HCT116 (cell line): ENCODE measurements at regions not wholly inside any gene's neighbourhood (a gene's known extent, or its start where the extent isn't known, plus 50 kb on each side); places are given as distances from the start of the nearest gene placed in this dataset.

ENCODE experiments used
- ATAC-seq: fragments of 200-7000 bp; cut with Tn5 transposase; 2 replicates; pipeline ENCODE4 v1.9.1; 2020; ENCODE audit warnings: mild to moderate bottlenecking, moderate library complexity
- BruUV-seq: library from RNA; stranded (reverse); fragments of 400-500 nt; replicated peaks from 2 replicates; lab custom pipeline; 2021; lab: Mats Ljungman, UMichigan
- CTCF ChIA-PET: fragments of 300-600 bp; sonication (Branson Sonifier 250); formaldehyde crosslinking; loops from one replicate; lab custom pipeline; 2021; ENCODE audit warnings: antibody characterized with exemption; lab: Charles Lee
- POLR2A ChIA-PET: fragments of 300-600, 350-600 bp; sonication (Branson Sonifier 250); formaldehyde crosslinking; loops from one replicate; lab custom pipeline; 2021; ENCODE audit warnings: antibody characterized with exemption; lab: Charles Lee
- RAD21 ChIA-PET, 2 experiments: fragments of 300-600 bp; sonication (Branson Sonifier 250); formaldehyde crosslinking; loops; one replicate each; lab custom pipeline; 2023; ENCODE audit warnings: low total read pairs in 2 of 2; ENCODE audit not compliant: uncharacterized antibody in 2 of 2, unreplicated experiment in 2 of 2, low non-redundant PET in 1 of 2; lab: Charles Lee
- DNase-seq: peaks from one replicate; pipeline ENCODE4 v3.0.0-alpha.2; 2010; ENCODE audit warnings: low read depth, low spot score
- H2AFZ ChIP-seq: fragments of 200-600 bp; shearing (Covaris generic), sonication (generic); 2 replicates; pipeline ENCODE4 v1.6.1; 2017; ENCODE audit warnings: low read depth, mixed run types, mixed read lengths, antibody characterized with exemption, low read length; ENCODE audit not compliant: poor library complexity, severe bottlenecking
- H3K27ac ChIP-seq: 2 replicates; pipeline ENCODE4 v1.5.1; 2012; ENCODE audit warnings: low read depth, low read length
- H3K27me3 ChIP-seq: fragments of 200-600 bp; sonication (generic); 2 replicates; pipeline ENCODE4 v1.6.1; 2016; ENCODE audit warnings: mixed run types, low read length, mixed read lengths; ENCODE audit not compliant: insufficient read depth
- H3K36me3 ChIP-seq, 2 experiments: fragments of 200-500 bp in 1 of 2; fragments of 200-600 bp in 1 of 2; sonication (Bioruptor generic) in 1 of 2; sonication (generic) in 1 of 2; 2 replicates each; pipeline versions ENCODE4 v1.5.1 to v1.6.1; 2014 to 2016; ENCODE audit warnings: low read length in 2 of 2, inconsistent platforms in 1 of 2, mixed read lengths in 1 of 2, mixed run types in 1 of 2; ENCODE audit not compliant: insufficient read depth in 2 of 2, control insufficient read depth in 1 of 2
- H3K4me1 ChIP-seq, 2 experiments: fragments of 200-600 bp in 1 of 2; sonication (generic) in 1 of 2; 2 replicates each; pipeline versions ENCODE4 v1.5.1 to v1.6.1; 2012 to 2017; ENCODE audit warnings: low read length in 2 of 2, inconsistent platforms in 1 of 2, mild to moderate bottlenecking in 1 of 2, mixed read lengths in 1 of 2, mixed run types in 1 of 2, moderate library complexity in 1 of 2; ENCODE audit not compliant: insufficient read depth in 2 of 2, control insufficient read depth in 1 of 2
- H3K4me2 ChIP-seq: fragments of 200-600 bp; sonication (generic); 2 replicates; pipeline ENCODE4 v1.6.1; 2017; ENCODE audit warnings: mixed run types, low read length, mixed read lengths
- H3K4me3 ChIP-seq, 2 experiments: fragments of 200-600 bp in 1 of 2; sonication (generic) in 1 of 2; replicated peaks in 1 of 2; 2 replicates each; pipeline ENCODE4 v1.5.1; 2011 to 2016; ENCODE audit warnings: low read length in 2 of 2, control low read depth in 1 of 2, low read depth in 1 of 2, mild to moderate bottlenecking in 1 of 2, mixed read lengths in 1 of 2, mixed run types in 1 of 2
- H3K79me2 ChIP-seq: fragments of 200-600 bp; sonication (generic); 2 replicates; pipeline ENCODE4 v1.6.1; 2017; ENCODE audit warnings: mild to moderate bottlenecking, mixed run types, low read length, moderate library complexity, mixed read lengths; ENCODE audit not compliant: insufficient read depth
- H3K9ac ChIP-seq: fragments of 200-600 bp; sonication (generic); 2 replicates; pipeline ENCODE4 v1.6.1; 2016; ENCODE audit warnings: low read length, mixed read lengths
- H3K9me2 ChIP-seq: fragments of 200-600 bp; sonication (generic), shearing (Covaris generic); 2 replicates; pipeline ENCODE4 v1.6.1; 2017; ENCODE audit warnings: mixed run types, mild to moderate bottlenecking, moderate library complexity; ENCODE audit not compliant: insufficient read depth
- H3K9me3 ChIP-seq, 2 experiments: fragments of 200-500 bp in 1 of 2; fragments of 200-600 bp in 1 of 2; sonication (Bioruptor generic) in 1 of 2; sonication (generic) in 1 of 2; 2 replicates each; pipeline ENCODE4 v1.6.1; 2014 to 2017; ENCODE audit warnings: low read length in 2 of 2, mixed read lengths in 2 of 2, inconsistent platforms in 1 of 2, low read depth in 1 of 2, mild to moderate bottlenecking in 1 of 2, mixed run types in 1 of 2, moderate library complexity in 1 of 2; ENCODE audit not compliant: control insufficient read depth in 1 of 2, insufficient read depth in 1 of 2
- H4K20me1 ChIP-seq: fragments of 200-600 bp; sonication (generic), shearing (Covaris generic); 2 replicates; pipeline ENCODE4 v1.6.1; 2017; ENCODE audit warnings: mixed run types, mild to moderate bottlenecking, moderate library complexity; ENCODE audit not compliant: insufficient read depth
- CBX3 ChIP-seq: IDR thresholded peaks from 2 replicates; pipeline ENCODE4 v1.6.1; 2012; ENCODE audit warnings: low read depth
- CEBPB ChIP-seq: IDR thresholded peaks from 2 replicates; pipeline ENCODE4 v1.6.1; 2012; ENCODE audit warnings: low read depth
- EGR1 ChIP-seq: IDR thresholded peaks from 2 replicates; pipeline ENCODE4 v1.6.1; 2012; ENCODE audit warnings: low read depth
- ELF1 ChIP-seq: IDR thresholded peaks from 2 replicates; pipeline ENCODE4 v1.6.1; 2012; ENCODE audit warnings: low read depth, borderline replicate concordance
- EZH2 ChIP-seq: fragments of 200-600 bp; sonication (generic); IDR thresholded peaks from 2 replicates; pipeline ENCODE4 v1.6.1; 2017; ENCODE audit warnings: antibody characterized with exemption, mixed run types
- FOSL1 ChIP-seq: IDR thresholded peaks from 2 replicates; pipeline ENCODE4 v1.6.1; 2012; ENCODE audit warnings: low read depth
- POLR2A ChIP-seq: IDR thresholded peaks from 2 replicates; pipeline ENCODE4 v1.7.0; 2011; ENCODE audit warnings: borderline replicate concordance; ENCODE audit not compliant: insufficient read depth, insufficient read length; ENCODE audit errors: extremely low read depth
- SIN3A ChIP-seq: IDR thresholded peaks from 2 replicates; pipeline ENCODE4 v1.6.1; 2012; ENCODE audit warnings: low read depth
- SRF ChIP-seq: IDR thresholded peaks from 2 replicates; pipeline ENCODE4 v1.6.1; 2012; ENCODE audit warnings: low read depth
- TCF7L2 ChIP-seq: IDR thresholded peaks from 2 replicates; pipeline ENCODE4 v1.7.0; 2011; ENCODE audit warnings: borderline replicate concordance, inconsistent platforms; ENCODE audit not compliant: insufficient read depth, insufficient read length; ENCODE audit errors: extremely low read depth
- ZFX ChIP-seq: fragments of 450-650 bp; IDR thresholded peaks from 2 replicates; pipeline ENCODE4 v1.6.1; 2017
- intact Hi-C: fragments of 100-400 bp; cut with micrococcal nuclease; formaldehyde crosslinking; loops from 2 replicates; pipeline ENCODE4 v1.10.0; 2022
- TF ChIP-seq, protein P1 (sequence below), 3 experiments: fragments of 200-600 bp in 1 of 3; sonication (generic) in 1 of 3; IDR thresholded peaks in 2 of 3; conservative IDR thresholded peaks in 1 of 3; 2 replicates each; pipeline ENCODE4 v1.5.1; 2012 to 2017; ENCODE audit warnings: low read depth in 2 of 3, low read length in 2 of 3, antibody characterized with exemption in 1 of 3, borderline replicate concordance in 1 of 3, control low read depth in 1 of 3, mild to moderate bottlenecking in 1 of 3, mixed read lengths in 1 of 3, mixed run types in 1 of 3, moderate library complexity in 1 of 3; ENCODE audit not compliant: insufficient read depth in 1 of 3
- TF ChIP-seq, protein P2 (sequence below): IDR thresholded peaks from 2 replicates; pipeline ENCODE4 v1.6.1; 2011; ENCODE audit warnings: mild to moderate bottlenecking, low read length, moderate library complexity; ENCODE audit not compliant: insufficient replicate concordance; ENCODE audit errors: extremely low read depth
- TF ChIP-seq, protein P3 (sequence below): IDR thresholded peaks from 2 replicates; pipeline ENCODE4 v1.6.1; 2012
- TF ChIP-seq, protein P4 (sequence below): IDR thresholded peaks from 2 replicates; pipeline ENCODE4 v1.6.1; 2012; ENCODE audit warnings: low read depth
- TF ChIP-seq, protein P5 (sequence below): IDR thresholded peaks from 2 replicates; pipeline ENCODE4 v1.6.1; 2012

DNA sequence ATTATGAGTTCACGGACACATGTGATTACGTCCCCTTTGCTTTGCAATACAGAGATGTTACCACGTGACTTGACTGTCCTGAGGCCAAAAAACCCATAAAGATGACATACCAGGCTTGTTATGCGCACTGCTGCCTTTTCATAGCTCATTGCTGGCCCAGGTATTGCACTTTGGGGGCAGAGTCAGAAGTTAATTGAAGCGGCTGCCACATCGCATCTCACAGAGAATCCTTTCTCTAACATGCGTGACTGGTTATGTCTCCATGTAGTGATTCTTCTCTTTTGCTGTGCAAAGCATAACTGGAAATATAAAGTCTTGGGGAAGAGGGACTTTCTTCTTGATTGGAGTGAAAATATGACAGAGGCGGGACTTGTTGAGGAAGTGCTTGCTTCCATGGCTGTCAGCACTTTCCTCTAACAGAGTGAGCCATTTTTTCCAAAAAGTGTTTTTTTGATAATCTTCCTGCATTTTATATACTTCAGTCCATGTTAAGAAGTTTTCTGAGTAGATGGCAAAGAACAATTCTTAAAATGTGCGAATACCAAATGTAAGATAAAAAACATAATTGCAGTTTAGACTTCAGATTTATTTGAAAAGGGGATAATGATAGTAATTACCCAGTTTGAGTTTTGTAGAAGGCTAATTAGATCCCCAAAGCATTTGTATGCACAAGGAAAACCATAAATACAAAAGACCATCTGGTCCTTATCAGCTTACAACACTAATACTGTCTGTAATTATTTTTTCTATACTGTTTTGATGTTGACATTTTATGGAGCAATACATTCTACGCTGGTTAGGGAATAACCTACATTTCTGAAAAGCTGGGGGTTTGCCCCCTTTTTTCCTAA lies 324.6 kb upstream of the MTNR1B start:
- H3K4me3 ChIP-seq, result no peak overlapping the region
- no peaks in the 10 kb centered on the region for H3K4me1 ChIP-seq
- no peaks in the 10 kb centered on the region for H3K27me3 ChIP-seq
- POLR2A ChIA-PET, result no interaction called here
- no peak overlapping the region for H3K4me2 ChIP-seq
- H3K36me3 ChIP-seq, result no peaks in the 10 kb centered on the region; a peak in 1 of 4 replicates
- H3K79me2 ChIP-seq, result no peaks in the 10 kb centered on the region
- RAD21 ChIA-PET, result no interaction called here
- H3K9ac ChIP-seq, result no peak overlapping the region
- BruUV-seq, result no TSS peak
- no peak overlapping the region for H2AFZ ChIP-seq
- TF ChIP-seq EGR1 (no peak), EZH2 (no peak), FOSL1 (no peak), ZFX (no peak), SIN3A (no peak), CBX3 (no peak), SRF (no peak), POLR2A (no peak), CEBPB (no peak), TCF7L2 (no peak), ELF1 (no peak)
- TF ChIP-seq, protein P1, sequence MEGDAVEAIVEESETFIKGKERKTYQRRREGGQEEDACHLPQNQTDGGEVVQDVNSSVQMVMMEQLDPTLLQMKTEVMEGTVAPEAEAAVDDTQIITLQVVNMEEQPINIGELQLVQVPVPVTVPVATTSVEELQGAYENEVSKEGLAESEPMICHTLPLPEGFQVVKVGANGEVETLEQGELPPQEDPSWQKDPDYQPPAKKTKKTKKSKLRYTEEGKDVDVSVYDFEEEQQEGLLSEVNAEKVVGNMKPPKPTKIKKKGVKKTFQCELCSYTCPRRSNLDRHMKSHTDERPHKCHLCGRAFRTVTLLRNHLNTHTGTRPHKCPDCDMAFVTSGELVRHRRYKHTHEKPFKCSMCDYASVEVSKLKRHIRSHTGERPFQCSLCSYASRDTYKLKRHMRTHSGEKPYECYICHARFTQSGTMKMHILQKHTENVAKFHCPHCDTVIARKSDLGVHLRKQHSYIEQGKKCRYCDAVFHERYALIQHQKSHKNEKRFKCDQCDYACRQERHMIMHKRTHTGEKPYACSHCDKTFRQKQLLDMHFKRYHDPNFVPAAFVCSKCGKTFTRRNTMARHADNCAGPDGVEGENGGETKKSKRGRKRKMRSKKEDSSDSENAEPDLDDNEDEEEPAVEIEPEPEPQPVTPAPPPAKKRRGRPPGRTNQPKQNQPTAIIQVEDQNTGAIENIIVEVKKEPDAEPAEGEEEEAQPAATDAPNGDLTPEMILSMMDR (IDR thresholded peaks at IDR 0.05 in 2 of 3, conservative IDR thresholded peaks at IDR 0.05 in 1 of 3; ENCODE audit: borderline replicate concordance in 1 of 3, insufficient read depth in 1 of 3, low read depth in 2 of 3, low read length in 2 of 3), result no peak
- TF ChIP-seq, protein P2, sequence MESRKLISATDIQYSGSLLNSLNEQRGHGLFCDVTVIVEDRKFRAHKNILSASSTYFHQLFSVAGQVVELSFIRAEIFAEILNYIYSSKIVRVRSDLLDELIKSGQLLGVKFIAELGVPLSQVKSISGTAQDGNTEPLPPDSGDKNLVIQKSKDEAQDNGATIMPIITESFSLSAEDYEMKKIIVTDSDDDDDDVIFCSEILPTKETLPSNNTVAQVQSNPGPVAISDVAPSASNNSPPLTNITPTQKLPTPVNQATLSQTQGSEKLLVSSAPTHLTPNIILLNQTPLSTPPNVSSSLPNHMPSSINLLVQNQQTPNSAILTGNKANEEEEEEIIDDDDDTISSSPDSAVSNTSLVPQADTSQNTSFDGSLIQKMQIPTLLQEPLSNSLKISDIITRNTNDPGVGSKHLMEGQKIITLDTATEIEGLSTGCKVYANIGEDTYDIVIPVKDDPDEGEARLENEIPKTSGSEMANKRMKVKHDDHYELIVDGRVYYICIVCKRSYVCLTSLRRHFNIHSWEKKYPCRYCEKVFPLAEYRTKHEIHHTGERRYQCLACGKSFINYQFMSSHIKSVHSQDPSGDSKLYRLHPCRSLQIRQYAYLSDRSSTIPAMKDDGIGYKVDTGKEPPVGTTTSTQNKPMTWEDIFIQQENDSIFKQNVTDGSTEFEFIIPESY, result no peak
- TF ChIP-seq, protein P3, sequence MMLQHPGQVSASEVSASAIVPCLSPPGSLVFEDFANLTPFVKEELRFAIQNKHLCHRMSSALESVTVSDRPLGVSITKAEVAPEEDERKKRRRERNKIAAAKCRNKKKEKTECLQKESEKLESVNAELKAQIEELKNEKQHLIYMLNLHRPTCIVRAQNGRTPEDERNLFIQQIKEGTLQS, result no peak
- TF ChIP-seq, protein P4, sequence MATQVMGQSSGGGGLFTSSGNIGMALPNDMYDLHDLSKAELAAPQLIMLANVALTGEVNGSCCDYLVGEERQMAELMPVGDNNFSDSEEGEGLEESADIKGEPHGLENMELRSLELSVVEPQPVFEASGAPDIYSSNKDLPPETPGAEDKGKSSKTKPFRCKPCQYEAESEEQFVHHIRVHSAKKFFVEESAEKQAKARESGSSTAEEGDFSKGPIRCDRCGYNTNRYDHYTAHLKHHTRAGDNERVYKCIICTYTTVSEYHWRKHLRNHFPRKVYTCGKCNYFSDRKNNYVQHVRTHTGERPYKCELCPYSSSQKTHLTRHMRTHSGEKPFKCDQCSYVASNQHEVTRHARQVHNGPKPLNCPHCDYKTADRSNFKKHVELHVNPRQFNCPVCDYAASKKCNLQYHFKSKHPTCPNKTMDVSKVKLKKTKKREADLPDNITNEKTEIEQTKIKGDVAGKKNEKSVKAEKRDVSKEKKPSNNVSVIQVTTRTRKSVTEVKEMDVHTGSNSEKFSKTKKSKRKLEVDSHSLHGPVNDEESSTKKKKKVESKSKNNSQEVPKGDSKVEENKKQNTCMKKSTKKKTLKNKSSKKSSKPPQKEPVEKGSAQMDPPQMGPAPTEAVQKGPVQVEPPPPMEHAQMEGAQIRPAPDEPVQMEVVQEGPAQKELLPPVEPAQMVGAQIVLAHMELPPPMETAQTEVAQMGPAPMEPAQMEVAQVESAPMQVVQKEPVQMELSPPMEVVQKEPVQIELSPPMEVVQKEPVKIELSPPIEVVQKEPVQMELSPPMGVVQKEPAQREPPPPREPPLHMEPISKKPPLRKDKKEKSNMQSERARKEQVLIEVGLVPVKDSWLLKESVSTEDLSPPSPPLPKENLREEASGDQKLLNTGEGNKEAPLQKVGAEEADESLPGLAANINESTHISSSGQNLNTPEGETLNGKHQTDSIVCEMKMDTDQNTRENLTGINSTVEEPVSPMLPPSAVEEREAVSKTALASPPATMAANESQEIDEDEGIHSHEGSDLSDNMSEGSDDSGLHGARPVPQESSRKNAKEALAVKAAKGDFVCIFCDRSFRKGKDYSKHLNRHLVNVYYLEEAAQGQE, result no peak
- TF ChIP-seq, protein P5, sequence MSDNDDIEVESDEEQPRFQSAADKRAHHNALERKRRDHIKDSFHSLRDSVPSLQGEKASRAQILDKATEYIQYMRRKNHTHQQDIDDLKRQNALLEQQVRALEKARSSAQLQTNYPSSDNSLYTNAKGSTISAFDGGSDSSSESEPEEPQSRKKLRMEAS, result no peak
- intact Hi-C loops, result no loop called here
- H3K27ac ChIP-seq, result no peak overlapping the region
- DNase-seq, result no peak
- no peaks in the 10 kb centered on the region for H4K20me1 ChIP-seq
- ATAC-seq, result no peak
- peaks cover 0 to 11% of the 10 kb centered on the region in 2 experiments; a peak in 1 of 4 replicates for H3K9me3 ChIP-seq
- CTCF ChIA-PET, result no interaction called here
- no peaks in the 10 kb centered on the region for H3K9me2 ChIP-seq
